HL-60 (cell line): ENCODE measurements at regions not wholly inside any gene's neighbourhood (a gene's known extent, or its start where the extent isn't known, plus 50 kb on each side); places are given as distances from the start of the nearest gene placed in this dataset.

ENCODE experiments used
- DNase-seq, 2 experiments: peaks; one replicate each; pipeline ENCODE4 v3.0.0-alpha.2; 2010 to 2020; ENCODE audit warnings: low read depth in 1 of 2, low spot score in 1 of 2
- H3K27ac ChIP-seq: fragments of 250-450 bp; sonication (Bioruptor Pico); replicated peaks from 2 replicates; pipeline ENCODE4 v1.5.1; 2020; ENCODE audit warnings: mild to moderate bottlenecking, moderate library complexity
- H3K27me3 ChIP-seq: fragments of 250-450 bp; sonication (Bioruptor Pico); 2 replicates; pipeline ENCODE4 v1.5.1; 2021; ENCODE audit warnings: mild to moderate bottlenecking, moderate library complexity; ENCODE audit not compliant: insufficient read depth, poor library complexity, severe bottlenecking
- H3K4me3 ChIP-seq: replicated peaks from 2 replicates; pipeline ENCODE4 v1.5.1; 2011; ENCODE audit warnings: mild to moderate bottlenecking, control low read depth, low read length; ENCODE audit not compliant: insufficient read depth
- CTCF ChIP-seq: IDR thresholded peaks from one replicate; pipeline ENCODE4 v1.5.1; 2011; ENCODE audit warnings: low read length, control low read depth, inconsistent platforms; ENCODE audit not compliant: insufficient read depth
- GABPA ChIP-seq: IDR thresholded peaks from 2 replicates; pipeline ENCODE4 v1.6.1; 2012; ENCODE audit warnings: low read depth
- POLR2AphosphoS5 ChIP-seq: IDR thresholded peaks from 2 replicates; pipeline ENCODE4 v1.6.1; 2012; ENCODE audit warnings: low read depth
- SPI1 ChIP-seq: IDR thresholded peaks from 2 replicates; pipeline ENCODE4 v1.6.1; 2012; ENCODE audit warnings: low read depth, mild to moderate bottlenecking, borderline replicate concordance
- TF ChIP-seq, protein P1 (sequence below): IDR thresholded peaks from 2 replicates; pipeline ENCODE4 v1.6.1; 2012; ENCODE audit warnings: low read depth; ENCODE audit not compliant: insufficient replicate concordance

- DNase-seq, result no peak
- TF ChIP-seq SPI1, result no peak
- TF ChIP-seq, protein P1, sequence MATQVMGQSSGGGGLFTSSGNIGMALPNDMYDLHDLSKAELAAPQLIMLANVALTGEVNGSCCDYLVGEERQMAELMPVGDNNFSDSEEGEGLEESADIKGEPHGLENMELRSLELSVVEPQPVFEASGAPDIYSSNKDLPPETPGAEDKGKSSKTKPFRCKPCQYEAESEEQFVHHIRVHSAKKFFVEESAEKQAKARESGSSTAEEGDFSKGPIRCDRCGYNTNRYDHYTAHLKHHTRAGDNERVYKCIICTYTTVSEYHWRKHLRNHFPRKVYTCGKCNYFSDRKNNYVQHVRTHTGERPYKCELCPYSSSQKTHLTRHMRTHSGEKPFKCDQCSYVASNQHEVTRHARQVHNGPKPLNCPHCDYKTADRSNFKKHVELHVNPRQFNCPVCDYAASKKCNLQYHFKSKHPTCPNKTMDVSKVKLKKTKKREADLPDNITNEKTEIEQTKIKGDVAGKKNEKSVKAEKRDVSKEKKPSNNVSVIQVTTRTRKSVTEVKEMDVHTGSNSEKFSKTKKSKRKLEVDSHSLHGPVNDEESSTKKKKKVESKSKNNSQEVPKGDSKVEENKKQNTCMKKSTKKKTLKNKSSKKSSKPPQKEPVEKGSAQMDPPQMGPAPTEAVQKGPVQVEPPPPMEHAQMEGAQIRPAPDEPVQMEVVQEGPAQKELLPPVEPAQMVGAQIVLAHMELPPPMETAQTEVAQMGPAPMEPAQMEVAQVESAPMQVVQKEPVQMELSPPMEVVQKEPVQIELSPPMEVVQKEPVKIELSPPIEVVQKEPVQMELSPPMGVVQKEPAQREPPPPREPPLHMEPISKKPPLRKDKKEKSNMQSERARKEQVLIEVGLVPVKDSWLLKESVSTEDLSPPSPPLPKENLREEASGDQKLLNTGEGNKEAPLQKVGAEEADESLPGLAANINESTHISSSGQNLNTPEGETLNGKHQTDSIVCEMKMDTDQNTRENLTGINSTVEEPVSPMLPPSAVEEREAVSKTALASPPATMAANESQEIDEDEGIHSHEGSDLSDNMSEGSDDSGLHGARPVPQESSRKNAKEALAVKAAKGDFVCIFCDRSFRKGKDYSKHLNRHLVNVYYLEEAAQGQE, result no peak
- no peak for TF ChIP-seq GABPA
- TF ChIP-seq CTCF, result no peak
- H3K4me3 ChIP-seq, result no peak overlapping the region
- no peaks in the 10 kb centered on the region for H3K27me3 ChIP-seq
- H3K27ac ChIP-seq, result no peak overlapping the region
These were observed 258.7 kb downstream of the RAP2A start for GRCh38 chr13:97692628-97693027.

DNA sequence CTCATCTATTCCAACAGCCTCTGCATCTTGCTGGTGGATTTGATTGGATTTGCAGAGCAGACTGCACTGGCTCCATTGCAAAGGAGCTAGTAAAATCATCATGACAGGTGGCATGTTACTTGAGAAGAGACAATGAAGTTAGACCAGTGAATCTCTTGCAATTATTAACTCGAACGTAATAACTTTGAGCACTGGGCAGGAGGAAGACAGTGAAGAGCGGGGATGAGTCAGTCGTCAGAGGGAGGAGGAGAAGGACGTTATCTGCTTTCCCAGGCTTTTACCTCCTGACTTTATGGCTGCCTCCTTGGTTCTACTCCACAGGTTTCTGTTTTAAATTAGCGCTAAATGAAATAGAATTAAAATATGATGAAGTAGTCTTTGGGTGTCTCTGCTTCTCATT lies 257.8 kb upstream of the IPO5 start:
- no peak overlapping the region for H3K4me3 ChIP-seq
- H3K27ac ChIP-seq, result no peak overlapping the region
- no peaks in the 10 kb centered on the region for H3K27me3 ChIP-seq
- TF ChIP-seq, protein P1, result no peak
- TF ChIP-seq SPI1, result no peak
- no peak for TF ChIP-seq POLR2AphosphoS5
- TF ChIP-seq CTCF, result no peak
- TF ChIP-seq GABPA, result no peak
- DNase-seq, result no peak

GRCh38 chr13:97696921-97697320 lies 256.6 kb upstream of the IPO5 start:
- no peak overlapping the region for H3K27ac ChIP-seq
- TF ChIP-seq SPI1, result no peak
- H3K27me3 ChIP-seq, result no peaks in the 10 kb centered on the region
- DNase-seq, result no peak
- no peak overlapping the region for H3K4me3 ChIP-seq

DNA sequence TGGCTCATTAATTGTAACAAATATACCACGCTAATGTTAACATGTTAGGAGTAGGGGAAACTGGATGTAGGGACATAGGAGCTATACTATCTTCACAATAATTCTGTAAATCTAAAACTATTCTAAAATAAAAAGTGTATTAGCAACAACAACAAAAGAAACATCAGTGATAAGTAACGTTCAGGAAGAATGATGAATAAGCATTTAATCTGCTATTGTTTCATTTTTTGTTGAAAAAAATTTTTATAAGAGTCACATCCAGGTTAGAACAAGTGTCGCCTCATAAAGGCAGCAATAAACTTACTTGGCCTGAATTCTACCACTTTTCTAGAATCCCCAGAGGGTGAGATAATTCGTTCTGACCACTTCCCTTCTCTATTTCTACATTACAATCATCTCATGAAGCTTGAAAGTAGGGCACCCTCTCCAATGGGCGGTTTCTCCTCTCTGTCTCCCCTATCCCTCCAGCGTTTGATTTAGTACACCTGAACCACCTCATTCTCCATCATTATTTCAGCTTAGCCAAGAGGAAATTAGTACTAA lies 253.1 kb upstream of the IPO5 start:
- Histone ChIP-seq H3K27me3 (no peaks in the 10 kb centered on the region), H3K4me3 (no peak overlapping the region), H3K27ac (no peak overlapping the region)
- no peak for DNase-seq
- TF ChIP-seq POLR2AphosphoS5 (no peak), SPI1 (no peak), GABPA (no peak), CTCF (no peak)
- TF ChIP-seq, protein P1, result no peak
